Activated CD4-positive, alpha-beta T cell treated with anti-CD3 and anti-CD28 coated beads, Interleukin-2, Interleukin-6, amounts not matched to agents 100 ng/mL and 50 ng/mL, durations not matched to agents 16 hours and 8 hours (primary cell): ENCODE measurements at regions not wholly inside any gene's neighbourhood (a gene's known extent, or its start where the extent isn't known, plus 50 kb on each side); places are given as distances from the start of the nearest gene placed in this dataset.

Source experiments
- DNase-seq: peaks from one replicate; pipeline ENCODE4 v3.0.0-alpha.2; 2020

- DNase-seq, result no peak
Observed at GRCh38 chr2:6425032-6425431, 440.7 kb downstream of the CMPK2 start.

- no peak for DNase-seq
Observed at GRCh38 chr2:6429210-6429986, 436.3 kb downstream of the CMPK2 start.

DNA sequence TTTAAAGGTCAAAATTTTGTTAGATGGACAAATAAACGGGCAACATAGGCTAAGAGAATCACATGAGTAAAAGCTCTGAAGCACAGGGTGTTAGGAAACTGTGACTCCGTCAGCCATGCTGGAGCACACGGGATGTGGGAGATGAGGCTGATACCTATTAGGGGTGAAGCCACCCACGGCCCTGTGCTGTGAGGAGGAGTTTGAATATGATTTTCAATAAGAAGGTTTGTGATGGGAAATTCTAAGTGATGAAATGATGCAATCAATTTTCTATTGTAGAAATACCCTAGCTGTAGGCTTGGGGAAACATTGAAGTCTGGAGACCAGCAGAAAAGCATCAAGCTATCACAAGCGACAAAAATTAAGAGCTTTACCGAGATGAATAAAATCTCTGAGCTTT lies 431.3 kb downstream of the CMPK2 start:
- DNase-seq, result no peak

- no peak for DNase-seq
Observed at GRCh38 chr2:6441800-6442199, 423.9 kb downstream of the CMPK2 start.

DNA sequence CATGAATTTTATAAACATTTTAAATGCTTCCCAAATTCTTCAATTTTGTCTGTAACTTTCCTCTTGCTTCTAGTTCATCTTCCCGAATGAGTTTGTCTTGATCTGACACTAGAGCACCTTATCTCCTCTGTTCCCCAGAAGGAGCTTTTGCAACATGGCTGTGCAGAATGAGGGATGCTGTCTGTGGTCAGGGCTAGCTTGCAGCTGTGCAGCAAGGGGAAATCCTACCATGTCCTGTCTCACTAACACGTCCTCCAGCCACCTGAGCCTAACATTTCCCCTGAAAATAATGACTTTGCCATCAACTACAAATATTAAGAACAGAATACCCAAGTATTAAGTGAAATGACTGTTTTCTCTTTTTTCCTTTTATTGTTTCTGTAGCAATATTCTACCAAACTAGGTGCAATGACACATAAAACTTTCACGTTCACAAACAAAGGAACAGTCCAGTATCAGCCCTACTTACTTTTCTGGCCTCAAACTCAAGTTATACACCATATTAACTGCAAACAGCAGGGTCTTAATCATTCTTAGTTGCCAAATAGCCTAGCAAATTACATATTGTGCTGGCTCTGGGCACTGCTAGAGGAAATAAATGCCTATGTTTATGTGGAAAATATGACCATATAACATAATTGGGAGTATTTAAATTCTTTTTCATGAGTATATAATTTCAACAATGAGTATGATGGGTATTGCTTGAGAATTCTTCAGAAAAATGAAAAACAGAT lies 423.3 kb downstream of the CMPK2 start:
- DNase-seq, result no peak

DNA sequence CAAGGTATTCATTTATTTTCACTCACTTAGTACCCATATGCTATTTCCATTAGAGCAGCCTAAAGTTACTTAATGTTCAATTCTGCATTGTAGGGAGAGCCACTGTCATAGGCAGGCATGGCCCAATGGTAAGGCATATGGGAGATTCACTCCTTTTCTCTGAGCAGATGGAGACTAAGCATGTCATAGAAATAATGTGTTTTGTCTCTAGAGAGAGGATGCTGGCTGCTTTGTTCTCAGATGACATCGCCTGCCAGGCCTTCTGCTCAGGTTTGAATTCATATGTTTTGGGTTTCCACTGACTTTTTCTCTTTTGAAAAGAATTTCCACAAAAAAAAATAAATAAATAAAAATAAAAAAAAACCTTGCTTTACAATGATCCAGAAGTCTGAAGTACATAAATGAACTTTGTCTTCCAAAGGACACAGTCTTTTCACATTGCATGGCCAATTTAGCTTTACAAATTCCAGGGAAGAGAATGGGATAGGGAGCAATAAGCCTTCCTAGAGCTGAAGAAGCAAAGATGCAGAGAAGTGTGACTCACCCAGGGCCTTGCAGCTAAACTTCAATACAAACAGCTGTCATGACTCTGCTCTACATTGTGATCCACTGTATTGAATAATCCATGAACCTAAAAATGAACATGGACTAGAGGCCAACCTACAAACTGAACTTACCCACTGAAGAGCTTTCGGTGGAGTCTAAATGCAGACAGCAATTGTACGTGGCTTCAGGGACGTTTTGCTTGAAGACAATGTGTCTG lies 422.5 kb downstream of the CMPK2 start:
- DNase-seq, result no peak

GRCh38 chr2:6444514-6444913 lies 421.2 kb downstream of the CMPK2 start:
- no peak for DNase-seq

GRCh38 chr2:6445156-6445555 lies 420.6 kb downstream of the CMPK2 start:
- no peak for DNase-seq

DNA sequence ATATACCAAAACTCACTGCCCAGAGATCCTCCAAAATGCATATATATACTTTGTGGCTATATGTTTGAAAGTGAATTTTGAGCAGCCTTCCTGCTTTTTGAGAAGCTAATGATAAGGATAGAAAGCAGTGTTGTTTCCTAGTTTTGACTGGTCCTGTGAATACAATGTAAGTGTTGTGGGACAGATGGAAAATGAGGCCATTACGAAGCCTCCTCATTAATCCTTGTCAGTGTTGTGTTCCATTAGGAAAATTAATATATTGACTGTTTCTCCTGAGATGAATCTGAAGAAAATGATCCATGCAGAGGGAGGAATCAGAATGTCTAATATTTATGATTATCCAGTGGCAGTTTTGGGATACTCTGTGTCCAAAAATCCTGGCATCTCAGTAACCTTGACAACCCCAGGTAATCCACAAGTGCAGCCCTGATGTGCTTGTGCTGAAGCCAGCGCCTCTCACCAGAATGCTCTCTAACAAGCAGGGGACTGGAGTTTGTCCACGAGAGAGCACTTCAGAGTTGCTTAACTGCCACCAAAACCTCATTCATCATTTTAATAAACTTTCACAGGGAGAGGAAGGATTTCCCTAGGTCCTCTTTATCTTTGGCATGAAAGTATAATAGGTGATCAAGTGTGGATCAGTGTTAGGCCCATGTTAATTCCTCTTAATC lies 418.6 kb downstream of the CMPK2 start:
- no peak for DNase-seq

DNA sequence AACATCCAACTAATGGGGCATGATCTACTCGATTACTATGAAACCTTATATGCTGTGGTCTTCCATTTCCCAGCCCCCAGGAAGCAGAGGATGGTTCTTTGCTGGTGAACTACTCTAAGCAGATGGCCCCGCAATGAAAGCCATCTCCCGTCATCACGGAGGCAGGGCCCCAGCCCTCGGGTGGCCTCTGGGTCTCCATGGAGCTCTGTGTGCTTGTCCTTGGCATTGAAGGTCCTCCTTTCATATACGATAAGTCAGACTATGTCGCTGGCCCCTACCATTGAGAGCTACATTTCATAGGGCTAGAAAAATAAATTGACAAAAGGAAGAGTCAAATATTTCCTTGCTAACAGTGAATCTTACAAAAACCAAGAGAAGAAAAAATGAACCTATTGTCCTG lies 416.8 kb downstream of the CMPK2 start:
- no peak for DNase-seq

DNA sequence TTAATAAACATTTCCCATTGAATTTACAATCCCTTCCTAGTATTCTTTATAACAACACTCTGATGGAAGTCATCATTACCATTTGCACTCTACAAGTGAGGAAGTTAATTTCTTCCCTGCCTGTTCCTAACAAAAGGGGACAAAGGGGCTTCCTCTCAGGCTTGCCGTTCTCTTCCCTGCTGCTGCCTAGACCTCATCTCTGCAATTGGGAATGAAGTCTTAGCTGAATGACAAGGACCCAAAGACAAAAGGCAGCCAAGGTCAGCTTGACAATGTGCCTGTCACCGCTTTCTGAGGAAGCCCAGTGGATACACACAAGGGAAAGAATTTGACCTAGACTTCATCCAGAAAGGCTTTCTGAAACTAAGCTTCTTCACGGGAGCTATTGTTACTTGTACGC lies 416.4 kb downstream of the CMPK2 start:
- no peak for DNase-seq

DNA sequence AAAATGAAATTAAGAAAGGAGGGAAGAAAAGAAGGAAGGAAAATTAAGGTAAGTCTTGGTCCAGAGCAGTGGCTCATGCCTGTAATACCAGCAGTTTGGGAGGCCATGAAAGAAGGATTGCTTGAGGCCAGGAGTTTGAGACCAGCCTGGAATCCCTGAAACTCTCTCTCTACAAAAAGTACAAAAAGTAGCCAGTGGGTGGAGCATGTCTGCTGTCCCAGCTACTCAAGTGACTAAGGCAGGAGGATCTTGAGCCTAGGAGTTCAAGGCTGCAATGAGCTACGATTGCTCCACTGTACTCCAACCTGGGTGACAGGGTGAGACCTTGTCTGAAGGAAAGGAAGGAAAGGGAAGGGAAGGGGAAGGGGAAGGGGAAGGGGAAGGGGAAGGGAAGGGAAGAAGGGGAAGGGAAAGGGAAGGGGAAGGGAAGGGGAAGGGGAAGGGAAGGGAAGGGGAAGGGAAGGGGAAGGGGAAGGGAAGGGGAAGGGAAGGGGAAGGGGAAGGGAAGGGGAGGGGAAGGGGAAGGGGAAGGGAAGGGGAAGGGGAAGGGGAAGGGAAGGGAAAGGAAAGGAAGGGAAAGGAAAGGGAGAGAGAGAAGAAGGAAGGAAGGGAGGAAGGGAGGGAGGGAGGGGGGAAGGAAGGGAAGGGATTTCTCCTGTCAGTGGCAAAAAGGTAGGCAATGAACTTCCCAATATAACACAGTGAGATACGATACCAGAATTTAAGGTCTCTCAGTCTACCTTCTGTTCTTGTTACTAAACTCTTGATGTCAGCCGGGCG lies 412.8 kb downstream of the CMPK2 start:
- DNase-seq, result no peak

GRCh38 chr2:6454286-6454990 lies 411.3 kb downstream of the CMPK2 start:
- DNase-seq, result no peak

DNA sequence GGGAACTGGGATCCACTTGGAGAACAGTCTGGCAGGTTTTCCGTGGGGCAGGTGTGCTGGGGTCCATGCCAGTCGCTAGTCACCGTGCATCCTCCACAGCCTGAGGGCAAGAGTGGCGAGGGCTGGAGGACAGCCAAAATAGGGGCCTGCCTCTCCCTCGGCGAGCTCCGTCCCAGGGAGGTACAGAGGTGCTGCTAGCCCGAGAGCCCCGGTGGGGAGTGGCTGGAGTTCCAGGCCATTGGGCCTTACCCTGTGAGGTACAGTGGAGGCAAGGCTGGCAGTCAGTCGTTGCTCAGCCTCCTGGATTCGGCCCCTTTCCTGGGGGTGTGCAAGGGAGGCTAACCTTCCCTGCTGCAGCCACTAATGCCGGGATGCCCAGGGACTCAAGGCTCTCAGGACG lies 406.6 kb downstream of the CMPK2 start:
- DNase-seq, result no peak

DNA sequence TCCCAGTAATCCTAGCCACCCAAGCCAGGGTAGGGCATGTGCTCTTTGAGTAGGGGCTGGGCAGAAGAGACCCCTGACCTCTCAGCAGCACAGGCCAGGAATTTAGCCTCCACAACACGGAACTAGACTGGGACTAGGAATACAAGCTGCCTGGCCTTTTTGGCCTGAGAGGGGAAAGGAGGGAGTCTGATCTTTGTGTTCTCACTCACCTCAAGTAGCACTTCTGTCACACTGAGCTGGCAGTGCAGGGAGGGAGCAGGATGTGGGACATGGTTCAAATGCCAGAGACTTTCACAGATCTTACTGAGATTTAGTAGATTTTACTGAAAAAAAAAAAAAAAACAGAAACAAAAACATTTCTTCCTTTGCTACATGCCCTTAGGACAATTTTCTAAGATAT lies 395.2 kb downstream of the CMPK2 start:
- DNase-seq, result no peak

GRCh38 chr2:6471419-6471818 lies 394.3 kb downstream of the CMPK2 start:
- DNase-seq, result no peak

DNA sequence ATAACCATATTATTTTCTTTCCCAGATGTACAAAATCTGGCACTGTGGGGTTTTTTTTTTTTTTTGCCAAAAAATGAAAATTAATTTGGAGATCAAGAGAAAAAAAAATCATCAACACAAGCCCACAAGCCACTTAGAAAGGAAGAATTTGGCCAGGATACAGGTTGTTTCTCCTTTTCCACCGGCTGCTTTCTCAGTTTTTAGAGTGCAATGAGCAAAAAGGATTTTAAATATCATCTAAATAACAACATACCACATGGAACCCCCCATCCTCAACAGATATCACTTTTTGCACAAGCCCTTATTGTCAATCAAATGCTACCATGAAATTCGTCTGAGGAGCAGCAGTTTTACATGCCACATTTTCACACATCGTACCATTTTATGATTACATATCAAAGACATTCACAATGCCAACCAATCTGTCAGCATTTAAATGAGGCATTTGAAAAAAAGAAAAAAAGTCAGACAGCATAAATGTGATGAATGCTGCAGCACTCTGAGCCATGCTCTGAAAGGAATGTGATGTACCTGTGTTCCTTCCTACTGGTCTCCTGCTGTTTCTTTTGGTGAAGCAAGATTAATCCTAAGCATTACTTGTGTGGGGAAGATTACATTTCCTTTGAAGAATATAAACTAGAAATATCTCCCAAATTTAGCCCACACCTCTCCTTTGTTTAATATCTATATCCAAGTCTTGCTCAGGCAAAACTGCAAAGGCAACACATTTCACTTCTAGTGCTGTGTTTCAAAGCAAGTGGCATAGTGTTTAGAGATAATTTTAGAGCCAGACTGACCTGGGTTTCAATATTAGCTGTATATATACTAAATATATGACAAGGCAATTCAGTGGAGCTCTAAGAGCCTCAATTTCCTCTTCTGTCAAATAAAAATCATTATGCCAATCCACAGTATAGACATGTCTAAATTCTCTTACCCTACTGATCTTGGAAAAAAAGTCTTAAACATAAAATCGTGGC lies 391.3 kb downstream of the CMPK2 start:
- DNase-seq, result no peak

DNA sequence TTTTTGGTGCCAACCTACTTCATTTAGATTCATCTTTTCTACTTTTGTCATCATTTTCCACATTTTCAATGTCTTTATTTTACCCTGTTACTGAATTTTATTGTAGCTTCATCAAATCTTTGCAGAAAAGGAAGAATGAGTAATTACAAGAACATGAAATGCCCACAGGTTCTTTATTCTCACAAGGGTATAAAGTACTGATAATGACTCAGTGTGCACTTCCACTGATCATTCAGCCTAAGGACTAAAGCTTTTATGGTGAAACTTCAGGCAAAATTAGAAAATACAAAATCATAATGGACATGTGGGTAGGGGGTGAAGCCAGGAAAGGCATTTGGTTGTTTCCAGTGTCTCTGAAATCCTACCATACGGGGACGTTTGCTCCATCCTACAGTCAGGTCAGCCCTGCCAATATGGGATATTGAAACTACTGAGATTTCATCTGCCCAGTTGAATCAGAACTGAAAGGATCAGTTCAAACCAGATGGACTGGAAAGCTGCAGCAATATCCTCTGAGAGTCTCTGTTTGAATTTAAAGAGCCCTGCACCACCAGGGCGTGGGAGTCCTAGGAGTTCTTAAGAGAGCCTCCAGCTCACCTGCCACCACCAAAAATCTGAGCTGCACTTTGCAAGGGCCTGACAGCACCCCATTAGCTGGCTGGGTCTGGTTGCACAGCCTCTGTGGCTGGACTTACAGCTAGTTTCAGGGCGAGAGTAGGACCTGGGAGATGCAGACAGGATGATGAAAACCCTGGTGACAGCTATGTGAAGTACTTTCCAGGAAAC lies 390.4 kb downstream of the CMPK2 start:
- no peak for DNase-seq

DNA sequence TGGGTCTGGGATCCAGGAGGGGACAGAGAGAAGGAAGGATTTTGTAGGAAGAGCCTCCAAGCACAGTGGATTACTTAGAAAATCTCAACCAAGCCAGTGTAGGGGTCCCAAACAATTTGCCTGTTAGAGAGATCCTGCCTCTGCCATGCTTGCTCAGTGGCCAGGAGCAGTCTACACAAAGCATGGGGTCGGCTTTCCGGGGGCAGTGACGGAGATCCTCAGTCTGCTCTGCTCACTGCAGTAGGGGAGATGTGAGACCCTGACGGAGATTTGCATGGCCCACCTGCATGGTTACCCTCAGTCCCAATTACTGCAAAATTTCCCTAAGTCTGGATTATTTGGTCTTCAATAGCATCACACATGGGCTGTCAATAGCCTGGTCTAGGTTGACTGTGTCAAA lies 385.2 kb downstream of the CMPK2 start:
- DNase-seq, result no peak

DNA sequence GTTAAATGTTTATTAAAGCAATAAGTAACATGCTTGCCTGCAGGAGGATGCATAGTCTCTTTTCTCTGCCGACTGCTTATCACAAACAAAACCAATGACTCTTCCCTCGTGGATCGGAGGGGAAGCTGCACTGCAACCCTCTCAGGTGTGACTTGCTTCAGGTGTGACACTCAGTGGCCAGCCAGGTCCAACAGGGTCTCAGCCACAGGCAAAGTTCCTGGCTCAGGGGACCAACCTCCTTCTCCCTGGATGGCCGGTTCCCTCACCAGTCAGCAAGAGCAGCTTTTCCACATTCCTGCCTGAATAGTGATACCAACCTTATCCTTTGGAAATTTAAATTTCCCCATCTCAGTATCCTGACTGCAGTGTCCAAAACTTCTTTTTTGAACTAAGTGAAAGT lies 383.5 kb downstream of the CMPK2 start:
- no peak for DNase-seq
